ENCODE measurements at regions not wholly inside any gene's neighbourhood (a gene's known extent, or its start where the extent isn't known, plus 50 kb on each side); places are given as distances from the start of the nearest gene placed in this dataset.

DNA sequence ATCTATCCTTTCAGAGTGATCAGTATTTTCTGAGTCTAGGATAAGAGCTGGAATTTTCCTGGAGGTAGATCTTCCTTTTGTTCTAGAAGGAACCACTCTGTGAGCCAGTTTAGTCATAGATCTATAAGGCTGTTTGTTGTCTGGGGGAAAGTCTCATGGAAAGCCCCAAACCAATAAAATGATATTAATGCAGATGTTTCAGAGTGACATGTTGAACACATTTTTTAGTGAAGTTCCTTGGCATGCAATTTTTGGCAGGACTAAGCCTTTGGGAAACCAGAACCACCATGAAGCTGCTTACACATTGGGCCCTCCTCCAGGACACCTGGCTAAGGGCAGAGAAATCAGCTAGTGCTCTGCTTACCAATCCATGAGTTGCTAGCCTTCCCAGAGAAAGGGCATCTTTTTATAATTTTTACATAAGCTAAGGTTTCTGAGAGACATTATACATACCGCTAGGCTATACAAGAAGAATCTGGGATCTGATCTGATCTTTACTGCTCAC lies 101.5 kb upstream of the PCED1B start:
- no peak overlapping the region for H3K4me3 Mint-ChIP-seq (ENCODE audit: unreplicated experiment)
- H3K27ac Mint-ChIP-seq (ENCODE audit: unreplicated experiment): no peak overlapping the region
- H3K27me3 Mint-ChIP-seq (ENCODE audit: unreplicated experiment): no peaks in the 10 kb centered on the region
- TF ChIP-seq, protein P1, sequence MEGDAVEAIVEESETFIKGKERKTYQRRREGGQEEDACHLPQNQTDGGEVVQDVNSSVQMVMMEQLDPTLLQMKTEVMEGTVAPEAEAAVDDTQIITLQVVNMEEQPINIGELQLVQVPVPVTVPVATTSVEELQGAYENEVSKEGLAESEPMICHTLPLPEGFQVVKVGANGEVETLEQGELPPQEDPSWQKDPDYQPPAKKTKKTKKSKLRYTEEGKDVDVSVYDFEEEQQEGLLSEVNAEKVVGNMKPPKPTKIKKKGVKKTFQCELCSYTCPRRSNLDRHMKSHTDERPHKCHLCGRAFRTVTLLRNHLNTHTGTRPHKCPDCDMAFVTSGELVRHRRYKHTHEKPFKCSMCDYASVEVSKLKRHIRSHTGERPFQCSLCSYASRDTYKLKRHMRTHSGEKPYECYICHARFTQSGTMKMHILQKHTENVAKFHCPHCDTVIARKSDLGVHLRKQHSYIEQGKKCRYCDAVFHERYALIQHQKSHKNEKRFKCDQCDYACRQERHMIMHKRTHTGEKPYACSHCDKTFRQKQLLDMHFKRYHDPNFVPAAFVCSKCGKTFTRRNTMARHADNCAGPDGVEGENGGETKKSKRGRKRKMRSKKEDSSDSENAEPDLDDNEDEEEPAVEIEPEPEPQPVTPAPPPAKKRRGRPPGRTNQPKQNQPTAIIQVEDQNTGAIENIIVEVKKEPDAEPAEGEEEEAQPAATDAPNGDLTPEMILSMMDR (IDR thresholded peaks at IDR 0.05; ENCODE audit: partially characterized antibody, unreplicated experiment): no peak
- H3K9me3 Mint-ChIP-seq (ENCODE audit: unreplicated experiment): no peaks in the 10 kb centered on the region
- DNase-seq: no peak
- H3K4me1 Mint-ChIP-seq (ENCODE audit: low read depth, unreplicated experiment): no peaks in the 10 kb centered on the region
- H3K36me3 Mint-ChIP-seq (ENCODE audit: unreplicated experiment): no peaks in the 10 kb centered on the region

DNA sequence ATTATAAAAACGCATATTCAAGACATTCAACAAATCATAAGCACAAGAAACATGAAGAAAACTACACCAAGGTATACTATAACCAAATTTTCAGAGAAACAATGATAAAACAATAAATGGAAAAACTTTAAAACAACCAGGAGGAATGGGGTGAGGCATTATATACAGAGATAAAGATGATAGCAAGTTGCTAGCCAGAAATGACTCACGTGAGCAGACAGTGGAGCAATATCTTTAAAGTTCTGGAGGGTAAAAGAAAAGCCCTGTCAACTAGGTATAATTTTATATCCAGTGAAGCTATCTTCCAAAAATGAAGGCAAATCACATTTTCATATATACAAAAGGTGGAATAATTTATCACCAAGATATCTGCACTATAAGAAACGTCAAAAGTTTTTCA lies 97.8 kb upstream of the PCED1B start:
- TF ChIP-seq, protein P1 (IDR thresholded peaks at IDR 0.05; ENCODE audit: partially characterized antibody, unreplicated experiment): no peak
- H3K27ac Mint-ChIP-seq (ENCODE audit: unreplicated experiment): no peak overlapping the region
- no peaks in the 10 kb centered on the region for H3K36me3 Mint-ChIP-seq (ENCODE audit: unreplicated experiment)
- no peak for DNase-seq
- no peaks in the 10 kb centered on the region for H3K4me1 Mint-ChIP-seq (ENCODE audit: low read depth, unreplicated experiment)
- peaks cover 2% of the 10 kb centered on the region for H3K9me3 Mint-ChIP-seq (ENCODE audit: unreplicated experiment)
- H3K27me3 Mint-ChIP-seq (ENCODE audit: unreplicated experiment): no peaks in the 10 kb centered on the region
- no peak overlapping the region for H3K4me3 Mint-ChIP-seq (ENCODE audit: unreplicated experiment)

DNA sequence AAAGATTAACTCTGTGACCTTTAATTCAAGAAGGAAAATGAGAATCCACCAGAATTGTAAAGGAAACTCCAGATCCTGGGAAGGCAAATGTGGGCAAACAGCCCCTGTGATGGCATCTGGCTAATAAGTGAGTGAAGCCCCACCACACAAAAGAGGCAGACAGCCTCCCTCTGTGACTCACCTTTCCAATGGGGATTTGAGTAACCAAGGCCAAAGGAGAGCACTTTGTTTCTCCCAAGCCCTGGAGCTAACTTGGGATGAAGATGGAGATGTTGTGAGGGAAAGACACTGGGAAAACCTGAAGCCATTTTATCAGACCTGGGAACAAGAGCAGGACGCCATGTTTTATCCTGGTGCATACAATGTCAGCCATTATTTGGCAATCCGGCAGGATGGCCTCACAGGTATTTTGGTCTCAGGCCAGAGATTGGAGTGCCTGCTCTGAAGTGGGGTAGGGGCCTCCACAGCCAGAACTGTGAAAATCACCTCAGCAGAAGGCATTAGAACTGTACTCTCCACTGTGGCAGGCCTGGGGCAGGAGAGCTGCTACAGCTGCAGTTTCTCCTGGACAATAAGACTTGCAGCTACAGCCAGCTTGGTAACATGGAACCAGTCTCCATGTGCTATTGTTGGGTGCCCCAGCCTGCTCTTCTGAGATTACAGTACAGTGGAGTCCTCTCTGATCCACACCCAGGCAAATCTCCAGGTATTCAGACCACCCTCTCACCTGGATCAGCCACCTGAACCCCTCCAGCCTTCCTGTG lies 96.6 kb upstream of the PCED1B start:
- H3K4me3 Mint-ChIP-seq (ENCODE audit: unreplicated experiment): no peak overlapping the region
- peaks cover 2% of the 10 kb centered on the region for H3K9me3 Mint-ChIP-seq (ENCODE audit: unreplicated experiment)
- no peaks in the 10 kb centered on the region for H3K27me3 Mint-ChIP-seq (ENCODE audit: unreplicated experiment)
- H3K36me3 Mint-ChIP-seq (ENCODE audit: unreplicated experiment): no peaks in the 10 kb centered on the region
- H3K4me1 Mint-ChIP-seq (ENCODE audit: low read depth, unreplicated experiment): no peaks in the 10 kb centered on the region
- TF ChIP-seq, protein P1 (IDR thresholded peaks at IDR 0.05; ENCODE audit: partially characterized antibody, unreplicated experiment): no peak
- no peak overlapping the region for H3K27ac Mint-ChIP-seq (ENCODE audit: unreplicated experiment)
- DNase-seq: no peak

DNA sequence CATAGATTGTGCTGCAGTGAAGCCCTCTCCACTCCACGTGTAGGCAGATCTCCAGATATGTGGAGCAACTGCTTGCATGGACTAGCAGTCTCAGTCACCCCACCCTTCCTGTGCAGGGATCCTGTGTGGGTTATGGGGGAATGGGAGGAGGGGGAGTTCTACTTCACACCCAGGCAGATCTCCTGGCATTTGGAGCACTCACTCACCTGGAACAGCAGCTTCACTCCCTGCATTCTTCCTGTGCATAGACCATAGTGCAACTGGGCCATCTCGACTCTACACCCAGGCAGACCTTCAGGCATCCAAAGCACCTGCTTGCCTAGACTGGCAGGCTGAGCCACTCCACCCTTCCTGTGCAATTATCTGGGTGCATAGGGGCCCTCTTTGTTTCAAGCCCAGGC lies 96.0 kb upstream of the PCED1B start:
- peaks cover 2% of the 10 kb centered on the region for H3K9me3 Mint-ChIP-seq (ENCODE audit: unreplicated experiment)
- no peak for DNase-seq
- H3K27ac Mint-ChIP-seq (ENCODE audit: unreplicated experiment): no peak overlapping the region
- H3K4me3 Mint-ChIP-seq (ENCODE audit: unreplicated experiment): no peak overlapping the region
- no peaks in the 10 kb centered on the region for H3K4me1 Mint-ChIP-seq (ENCODE audit: low read depth, unreplicated experiment)
- H3K36me3 Mint-ChIP-seq (ENCODE audit: unreplicated experiment): no peaks in the 10 kb centered on the region
- H3K27me3 Mint-ChIP-seq (ENCODE audit: unreplicated experiment): no peaks in the 10 kb centered on the region
- TF ChIP-seq, protein P1 (IDR thresholded peaks at IDR 0.05; ENCODE audit: partially characterized antibody, unreplicated experiment): no peak

All from glutamatergic neuron (in vitro differentiated cells).